ENCODE measurements at regions not wholly inside any gene's neighbourhood (a gene's known extent, or its start where the extent isn't known, plus 50 kb on each side); places are given as distances from the start of the nearest gene placed in this dataset.

GRCh38 chr22:22158207-22158816 is 86.3 kb upstream of the VPREB1 start:
- Histone ChIP-seq H3K27ac (ENCODE audit: low read depth, low read length) (no peak overlapping the region), H2AK5ac (ENCODE audit: low read depth, low read length) (no peak overlapping the region), H3K56ac (replicated peaks; ENCODE audit: insufficient read length, low read depth, low read length) (no peak overlapping the region), H4K5ac (ENCODE audit: insufficient read length, low read depth, low read length) (no peak overlapping the region), H4K20me1 (replicated peaks in 1 of 2; ENCODE audit: control insufficient read depth in 1 of 2, insufficient read depth in 2 of 2, low read length in 2 of 2) (peaks cover 0 to 2% of the 10 kb centered on the region in 2 experiments), H3K9ac (replicated peaks in 1 of 4; ENCODE audit: extremely low read depth in 1 of 4, low read depth in 3 of 4, low read length in 3 of 4) (no peak overlapping the region), H4K91ac (replicated peaks; ENCODE audit: insufficient read length, low read length) (no peak overlapping the region), H3K27me3 (replicated peaks in 1 of 4; ENCODE audit: control insufficient read depth in 3 of 4, extremely low read depth in 1 of 4, insufficient read depth in 3 of 4, low read length in 3 of 4) (peaks cover 65 to 81% (median 76%) of the 10 kb centered on the region in 4 experiments), H2BK20ac (ENCODE audit: low read length) (no peak overlapping the region), H2BK120ac (replicated peaks; ENCODE audit: low read depth, low read length) (no peak overlapping the region), H3K4ac (replicated peaks; ENCODE audit: insufficient read length, low read depth, low read length) (no peak overlapping the region), H2BK15ac (ENCODE audit: low read length) (no peak overlapping the region), H3K14ac (ENCODE audit: insufficient read length) (no peak overlapping the region), H3K79me2 (ENCODE audit: control insufficient read depth in 1 of 2, insufficient read depth in 2 of 2, low read length in 2 of 2) (no peaks in the 10 kb centered on the region), H4K8ac (ENCODE audit: extremely low read depth, insufficient read depth, low read length) (no peak overlapping the region), H3K9me3 (ENCODE audit: insufficient read depth in 2 of 2, low read depth in 1 of 2, low read length in 1 of 2) (0 out of 4 replicates have a peak, but pooled peaks cover 2 to 3% of the 10 kb centered on the region in 2 experiments), H3K23ac (ENCODE audit: insufficient read length) (no peak overlapping the region), H3K79me1 (ENCODE audit: low read depth, low read length) (no peaks in the 10 kb centered on the region), H3K18ac (ENCODE audit: extremely low read depth, low read length) (no peak overlapping the region), H2AFZ (ENCODE audit: low read length) (no peak overlapping the region), H3K4me1 (replicated peaks in 1 of 4; ENCODE audit: control insufficient read depth in 3 of 4, insufficient read depth in 4 of 4, low read length in 3 of 4) (no peaks in the 10 kb centered on the region), H3K4me3 (ENCODE audit: extremely low read depth in 1 of 4, insufficient read depth in 2 of 4, low read depth in 3 of 4, low read length in 4 of 4) (no peak overlapping the region), H3K23me2 (ENCODE audit: low read depth, low read length) (no peaks in the 10 kb centered on the region), H3K4me2 (ENCODE audit: insufficient read depth in 1 of 2, low read depth in 2 of 2, low read length in 2 of 2) (no peak overlapping the region), H2BK5ac (ENCODE audit: low read depth, low read length) (no peak overlapping the region), H3K36me3 (ENCODE audit: control insufficient read depth in 2 of 4, insufficient read depth in 4 of 4, low read length in 3 of 4) (no peaks in the 10 kb centered on the region), H2BK12ac (ENCODE audit: low read depth, low read length) (no peak overlapping the region)
- no peak for DNase-seq (ENCODE audit: low read depth in 1 of 2, low spot score in 2 of 2)
- no peak for FAIRE-seq
- ChIA-PET POLR2A (ENCODE audit: partially characterized antibody) (no interaction called here), CTCF (ENCODE audit: partially characterized antibody) (interaction anchor here (0.8 to 2.4 kb wide), 14 partner anchors 8 to 173 kb away, joined by 3 to 19 read pairs (median 6); no protein-coding TSS in a partner anchor)
- TF ChIP-seq MAFK (IDR thresholded peaks at IDR 0.05; ENCODE audit: low read depth, low read length), result no peak
- no peak for TF ChIP-seq POLR2A (IDR thresholded peaks at IDR 0.05; ENCODE audit: control extremely low read depth in 1 of 2, low read depth in 2 of 2, low read length in 2 of 2)
- no peak for TF ChIP-seq CREB1 (IDR thresholded peaks at IDR 0.05)
- TF ChIP-seq KDM4A (IDR thresholded peaks at IDR 0.05; ENCODE audit: low read depth, low read length, severe bottlenecking), result no peak
- TF ChIP-seq NANOG (IDR thresholded peaks at IDR 0.05; ENCODE audit: insufficient read depth, low read depth, low read length, poor library complexity, severe bottlenecking), result no peak
- no peak for TF ChIP-seq HDAC2 (IDR thresholded peaks at IDR 0.05; ENCODE audit: borderline replicate concordance in 1 of 2, low read depth in 2 of 2, low read length in 2 of 2)
- TF ChIP-seq SIX5 (IDR thresholded peaks at IDR 0.05; ENCODE audit: low read depth, low read length), result no peak
- TF ChIP-seq BRCA1 (IDR thresholded peaks at IDR 0.05; ENCODE audit: low read depth, low read length), result no peak
- WGBS, 2 experiments (ENCODE audit: extremely low coverage in 1 of 2, insufficient coverage in 1 of 2, insufficient read length in 1 of 2, insufficient replicate concordance in 2 of 2, low coverage in 1 of 2, low lambda C conversion rate in 2 of 2, missing lambda C conversion rate in 1 of 2), result 74% methylated on average over 4 of the region's 4 CpGs; no CpG with 5 or more reads in 1 of the 2 experiments
